ENCODE measurements at regions not wholly inside any gene's neighbourhood (a gene's known extent, or its start where the extent isn't known, plus 50 kb on each side); places are given as distances from the start of the nearest gene placed in this dataset.

GRCh38 chr10:120282421-120282820 is 174.6 kb upstream of the PLPP4 start:
- no peak for TF ChIP-seq GATA3 (IDR thresholded peaks at IDR 0.05; ENCODE audit: low read depth, low read length)
- no peak for TF ChIP-seq GATA2 (IDR thresholded peaks at IDR 0.05; ENCODE audit: low read depth, low read length)
